ENCODE measurements at regions not wholly inside any gene's neighbourhood (a gene's known extent, or its start where the extent isn't known, plus 50 kb on each side); places are given as distances from the start of the nearest gene placed in this dataset.

DNA sequence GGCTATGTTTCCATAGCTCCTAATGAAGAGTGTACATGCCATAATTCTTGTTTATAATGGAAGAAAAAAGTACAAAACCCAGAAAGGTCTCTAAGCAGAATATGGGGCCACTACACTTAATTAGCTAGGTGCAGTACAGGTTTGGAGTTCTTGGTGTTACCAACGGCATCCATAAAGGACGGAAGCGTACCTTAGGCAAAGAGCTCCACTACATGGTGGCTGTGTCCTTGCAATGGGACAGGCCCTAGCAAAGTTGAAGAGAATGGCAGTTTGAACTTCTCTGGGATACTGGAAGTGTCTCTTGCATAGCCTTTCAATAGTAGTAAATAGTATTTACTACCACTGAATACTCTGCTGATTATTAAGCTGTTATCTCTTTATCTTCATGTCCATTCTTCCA, 371.7 kb upstream of the MMS22L start:
- H3K27me3 ChIP-seq (ENCODE audit: control insufficient read depth, insufficient read depth, low read length) = no peaks in the 10 kb centered on the region
- FAIRE-seq = no peak
- DNase-seq (ENCODE audit: low read depth) = no peak
- no peak overlapping the region for H3K4me3 ChIP-seq (ENCODE audit: low read depth, low read length)
- no peaks in the 10 kb centered on the region for H3K36me3 ChIP-seq (ENCODE audit: control insufficient read depth, insufficient read depth, low read length)
- TF ChIP-seq, protein P1, sequence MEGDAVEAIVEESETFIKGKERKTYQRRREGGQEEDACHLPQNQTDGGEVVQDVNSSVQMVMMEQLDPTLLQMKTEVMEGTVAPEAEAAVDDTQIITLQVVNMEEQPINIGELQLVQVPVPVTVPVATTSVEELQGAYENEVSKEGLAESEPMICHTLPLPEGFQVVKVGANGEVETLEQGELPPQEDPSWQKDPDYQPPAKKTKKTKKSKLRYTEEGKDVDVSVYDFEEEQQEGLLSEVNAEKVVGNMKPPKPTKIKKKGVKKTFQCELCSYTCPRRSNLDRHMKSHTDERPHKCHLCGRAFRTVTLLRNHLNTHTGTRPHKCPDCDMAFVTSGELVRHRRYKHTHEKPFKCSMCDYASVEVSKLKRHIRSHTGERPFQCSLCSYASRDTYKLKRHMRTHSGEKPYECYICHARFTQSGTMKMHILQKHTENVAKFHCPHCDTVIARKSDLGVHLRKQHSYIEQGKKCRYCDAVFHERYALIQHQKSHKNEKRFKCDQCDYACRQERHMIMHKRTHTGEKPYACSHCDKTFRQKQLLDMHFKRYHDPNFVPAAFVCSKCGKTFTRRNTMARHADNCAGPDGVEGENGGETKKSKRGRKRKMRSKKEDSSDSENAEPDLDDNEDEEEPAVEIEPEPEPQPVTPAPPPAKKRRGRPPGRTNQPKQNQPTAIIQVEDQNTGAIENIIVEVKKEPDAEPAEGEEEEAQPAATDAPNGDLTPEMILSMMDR (IDR thresholded peaks at IDR 0.05; ENCODE audit: insufficient read depth, low read length, severe bottlenecking) = no peak

DNA sequence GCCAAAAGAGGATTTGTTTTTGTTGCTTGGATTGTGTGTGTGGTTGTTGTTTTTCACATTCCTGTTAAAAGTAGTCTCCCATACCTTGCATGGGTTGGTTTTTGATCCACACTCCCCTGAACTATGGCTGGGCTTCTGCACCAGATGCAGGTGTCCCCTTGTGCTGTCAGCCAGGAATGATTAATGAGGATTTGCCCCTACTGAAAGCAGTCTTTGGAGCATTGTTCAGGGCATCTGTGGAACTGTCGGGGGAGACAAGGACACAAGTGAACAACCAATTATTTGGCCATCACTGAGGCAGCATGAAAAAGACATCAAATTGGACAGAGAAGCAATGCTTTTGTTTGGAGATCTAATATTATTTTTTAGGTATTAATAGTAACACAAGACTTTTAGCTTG, 373.2 kb upstream of the MMS22L start:
- no peak for FAIRE-seq
- Histone ChIP-seq H3K27me3 (ENCODE audit: control insufficient read depth, insufficient read depth, low read length) (no peaks in the 10 kb centered on the region), H3K36me3 (ENCODE audit: control insufficient read depth, insufficient read depth, low read length) (no peaks in the 10 kb centered on the region), H3K4me3 (ENCODE audit: low read depth, low read length) (no peak overlapping the region)
- DNase-seq (ENCODE audit: low read depth) = no peak
- TF ChIP-seq, protein P1 (IDR thresholded peaks at IDR 0.05; ENCODE audit: insufficient read depth, low read length, severe bottlenecking) = no peak

DNA sequence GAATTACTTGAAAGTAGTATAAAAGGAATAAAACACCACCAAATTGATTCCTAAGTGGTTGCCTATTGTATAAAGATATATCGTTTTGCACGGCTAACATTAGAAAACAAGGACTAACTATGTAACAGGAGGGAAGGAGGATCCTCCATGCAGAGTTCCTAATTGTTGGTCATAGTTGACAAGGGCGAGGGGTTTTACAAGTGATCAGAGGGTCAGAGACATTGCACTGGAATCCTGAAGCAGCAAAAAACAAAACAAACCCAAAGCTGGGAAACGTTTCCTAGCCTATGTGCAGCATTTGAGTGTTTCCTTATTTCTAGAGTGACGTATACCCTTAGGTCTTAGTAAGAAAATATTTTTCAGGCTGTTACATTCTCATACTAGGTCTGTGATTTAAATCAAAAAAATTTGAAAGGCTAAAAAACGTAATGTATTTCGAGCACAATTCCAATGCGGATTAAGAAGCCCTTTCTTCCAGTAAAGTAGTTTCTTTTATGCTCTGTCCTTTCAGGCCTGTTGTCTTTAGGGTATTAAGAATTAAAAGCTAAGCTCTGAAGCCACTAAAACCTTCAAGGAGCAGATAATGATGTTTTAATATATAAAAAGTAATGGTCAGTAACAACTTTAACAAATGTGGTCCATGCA, 373.8 kb upstream of the MMS22L start:
- TF ChIP-seq, protein P1 (IDR thresholded peaks at IDR 0.05; ENCODE audit: insufficient read depth, low read length, severe bottlenecking) = no peak
- H3K4me3 ChIP-seq (ENCODE audit: low read depth, low read length) = no peak overlapping the region
- FAIRE-seq = no peak
- no peaks in the 10 kb centered on the region for H3K27me3 ChIP-seq (ENCODE audit: control insufficient read depth, insufficient read depth, low read length)
- no peak for DNase-seq (ENCODE audit: low read depth)
- no peaks in the 10 kb centered on the region for H3K36me3 ChIP-seq (ENCODE audit: control insufficient read depth, insufficient read depth, low read length)

DNA sequence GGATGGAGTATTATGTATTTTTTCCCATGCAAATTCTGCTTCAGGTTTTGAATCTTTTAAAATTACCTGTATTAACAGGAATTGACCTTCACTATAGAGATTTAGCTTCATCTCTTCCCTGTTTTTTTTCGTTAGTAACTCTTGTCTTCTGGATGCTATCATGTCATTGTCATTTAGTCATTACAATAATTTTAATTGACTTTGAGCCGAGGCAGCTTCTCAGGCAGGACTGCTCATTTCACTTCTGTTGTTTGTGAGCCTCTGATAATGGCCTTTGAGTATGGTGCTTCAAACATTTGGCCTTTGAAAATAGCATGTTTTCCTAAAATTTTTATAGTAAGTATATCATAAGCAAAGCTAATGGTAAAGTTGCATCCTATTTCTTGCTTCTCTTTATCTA, 375.1 kb upstream of the MMS22L start:
- no peak overlapping the region for H3K4me3 ChIP-seq (ENCODE audit: low read depth, low read length)
- FAIRE-seq (no peak), DNase-seq (ENCODE audit: low read depth) (no peak)
- H3K36me3 ChIP-seq (ENCODE audit: control insufficient read depth, insufficient read depth, low read length) = no peaks in the 10 kb centered on the region
- TF ChIP-seq, protein P1 (IDR thresholded peaks at IDR 0.05; ENCODE audit: insufficient read depth, low read length, severe bottlenecking) = no peak
- H3K27me3 ChIP-seq (ENCODE audit: control insufficient read depth, insufficient read depth, low read length) = no peaks in the 10 kb centered on the region

DNA sequence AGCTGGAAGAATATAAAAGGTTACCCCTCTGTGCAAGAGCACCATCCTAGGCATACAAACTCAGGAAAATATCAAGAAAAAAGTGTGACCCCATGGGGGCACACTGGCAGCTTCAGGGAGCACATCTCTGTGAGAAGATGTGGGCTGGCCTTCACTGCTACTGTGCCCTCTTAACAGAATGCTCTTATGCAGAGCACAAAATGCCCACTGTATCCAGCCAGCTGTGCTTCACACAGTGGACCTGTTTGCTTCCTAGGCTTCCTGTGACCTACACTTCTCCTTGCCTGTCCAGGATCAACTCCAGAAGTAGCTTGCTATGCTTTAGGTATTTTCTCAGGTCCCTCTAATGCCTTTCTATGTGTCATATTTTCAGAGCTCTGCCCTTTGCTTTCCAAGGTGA, 380.2 kb upstream of the MMS22L start:
- Histone ChIP-seq H3K27me3 (ENCODE audit: control insufficient read depth, insufficient read depth, low read length) (no peaks in the 10 kb centered on the region), H3K36me3 (ENCODE audit: control insufficient read depth, insufficient read depth, low read length) (no peaks in the 10 kb centered on the region), H3K4me3 (ENCODE audit: low read depth, low read length) (no peak overlapping the region)
- TF ChIP-seq, protein P1 (IDR thresholded peaks at IDR 0.05; ENCODE audit: insufficient read depth, low read length, severe bottlenecking) = no peak
- no peak for DNase-seq (ENCODE audit: low read depth)
- no peak for FAIRE-seq

DNA sequence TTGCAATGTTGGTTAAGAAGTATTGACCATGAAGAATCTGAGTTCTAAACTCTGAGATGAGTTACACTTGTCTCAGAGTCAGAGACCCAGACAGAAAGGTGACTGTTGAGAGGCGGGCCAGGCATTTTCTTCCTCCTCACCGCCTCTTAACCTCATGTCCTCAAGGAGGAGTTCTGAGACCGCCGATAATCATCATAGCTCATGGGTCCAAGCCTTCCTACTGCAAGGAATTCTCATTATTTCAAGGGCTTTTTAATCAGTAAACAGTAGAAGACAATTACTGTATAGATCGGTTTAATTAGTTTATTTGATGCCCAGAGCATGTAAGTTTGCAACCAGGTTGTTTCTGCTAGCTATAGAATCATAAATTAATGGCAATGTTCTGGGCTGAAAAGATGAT, 382.4 kb upstream of the MMS22L start:
- Histone ChIP-seq H3K27me3 (ENCODE audit: control insufficient read depth, insufficient read depth, low read length) (peaks cover 2% of the 10 kb centered on the region), H3K36me3 (ENCODE audit: control insufficient read depth, insufficient read depth, low read length) (no peaks in the 10 kb centered on the region), H3K4me3 (ENCODE audit: low read depth, low read length) (no peak overlapping the region)
- TF ChIP-seq, protein P1 (IDR thresholded peaks at IDR 0.05; ENCODE audit: insufficient read depth, low read length, severe bottlenecking) = no peak
- DNase-seq (ENCODE audit: low read depth) (no peak), FAIRE-seq (no peak)

Measured in bronchial epithelial cell (primary cell).